Glomerular endothelial cell (primary cell): ENCODE measurements at regions not wholly inside any gene's neighbourhood (a gene's known extent, or its start where the extent isn't known, plus 50 kb on each side); places are given as distances from the start of the nearest gene placed in this dataset.

ENCODE experiments used
- DNase-seq: peaks from one replicate; pipeline ENCODE4 v3.0.0-alpha.2; 2011; ENCODE audit warnings: low read depth, low spot score; ENCODE audit errors: extremely low read depth

- no peak for DNase-seq
These were observed 634.2 kb upstream of the SETBP1 start for GRCh38 chr18:44046376-44046975.

- DNase-seq: no peak
These were observed 633.1 kb upstream of the SETBP1 start for GRCh38 chr18:44047585-44047984.

- no peak for DNase-seq
These were observed 632.3 kb upstream of the SETBP1 start for GRCh38 chr18:44048435-44048834.

GRCh38 chr18:44048846-44049245 lies 631.8 kb upstream of the SETBP1 start:
- no peak for DNase-seq

- DNase-seq: no peak
These were observed 629.7 kb upstream of the SETBP1 start for GRCh38 chr18:44051026-44051425.

GRCh38 chr18:44054514-44054913 lies 626.2 kb upstream of the SETBP1 start:
- no peak for DNase-seq

- no peak for DNase-seq
These were observed 620.5 kb upstream of the SETBP1 start for GRCh38 chr18:44060197-44060596.

GRCh38 chr18:44061438-44061837 lies 619.2 kb upstream of the SETBP1 start:
- no peak for DNase-seq

GRCh38 chr18:44062345-44062744 lies 618.3 kb upstream of the SETBP1 start:
- no peak for DNase-seq

- DNase-seq: no peak
These were observed 615.5 kb upstream of the SETBP1 start for GRCh38 chr18:44065206-44065605.

- no peak for DNase-seq
These were observed 614.1 kb upstream of the SETBP1 start for GRCh38 chr18:44066541-44066940.

GRCh38 chr18:44067186-44067585 lies 613.5 kb upstream of the SETBP1 start:
- no peak for DNase-seq

- DNase-seq: no peak
These were observed 605.6 kb upstream of the SETBP1 start for GRCh38 chr18:44075038-44075437.

GRCh38 chr18:44079606-44080005 lies 601.1 kb upstream of the SETBP1 start:
- no peak for DNase-seq

- DNase-seq: no peak
These were observed 600.6 kb upstream of the SETBP1 start for GRCh38 chr18:44080054-44080453.

- DNase-seq: no peak
These were observed 591.0 kb upstream of the SETBP1 start for GRCh38 chr18:44089732-44090131.

- peak; percentile 34 for DNase-seq
These were observed 590.2 kb upstream of the SETBP1 start for GRCh38 chr18:44090453-44090852.

- no peak for DNase-seq
These were observed 587.4 kb upstream of the SETBP1 start for GRCh38 chr18:44093253-44093652.

GRCh38 chr18:44096016-44096415 lies 584.7 kb upstream of the SETBP1 start:
- no peak for DNase-seq

GRCh38 chr18:44098551-44099098 lies 582.1 kb upstream of the SETBP1 start:
- no peak for DNase-seq

- no peak for DNase-seq
These were observed 573.5 kb upstream of the SETBP1 start for GRCh38 chr18:44107187-44107586.

GRCh38 chr18:44111337-44111736 lies 569.4 kb upstream of the SETBP1 start:
- no peak for DNase-seq

- DNase-seq: no peak
These were observed 562.9 kb upstream of the SETBP1 start for GRCh38 chr18:44117821-44118220.
